ENCODE measurements at regions not wholly inside any gene's neighbourhood (a gene's known extent, or its start where the extent isn't known, plus 50 kb on each side); places are given as distances from the start of the nearest gene placed in this dataset.
"Not testable (repeated sequence)": the region's sequence is repeated elsewhere in the genome, so short reads cannot be mapped to it uniquely, and the experiment has no call there.

DNA sequence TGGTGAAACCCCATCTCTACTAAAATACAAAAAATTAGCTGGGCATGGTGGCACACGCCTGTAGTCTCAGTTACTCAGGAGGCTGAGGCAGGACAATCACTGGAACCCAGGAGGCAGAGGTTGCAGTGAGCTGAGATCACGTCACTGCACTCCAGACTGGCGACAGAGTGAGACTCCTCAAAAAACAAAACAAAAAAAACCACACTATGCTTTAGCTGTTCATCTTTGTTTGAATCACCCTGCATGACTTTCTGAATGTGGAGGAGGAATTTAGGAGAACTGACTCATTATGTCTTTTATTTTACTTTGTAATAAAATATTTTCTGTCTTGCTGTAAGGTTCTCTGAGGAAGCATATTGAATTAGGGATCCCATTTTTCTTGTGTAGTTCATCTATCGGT is 462.9 kb upstream of the AMELY start:
- TF ChIP-seq, protein P1, sequence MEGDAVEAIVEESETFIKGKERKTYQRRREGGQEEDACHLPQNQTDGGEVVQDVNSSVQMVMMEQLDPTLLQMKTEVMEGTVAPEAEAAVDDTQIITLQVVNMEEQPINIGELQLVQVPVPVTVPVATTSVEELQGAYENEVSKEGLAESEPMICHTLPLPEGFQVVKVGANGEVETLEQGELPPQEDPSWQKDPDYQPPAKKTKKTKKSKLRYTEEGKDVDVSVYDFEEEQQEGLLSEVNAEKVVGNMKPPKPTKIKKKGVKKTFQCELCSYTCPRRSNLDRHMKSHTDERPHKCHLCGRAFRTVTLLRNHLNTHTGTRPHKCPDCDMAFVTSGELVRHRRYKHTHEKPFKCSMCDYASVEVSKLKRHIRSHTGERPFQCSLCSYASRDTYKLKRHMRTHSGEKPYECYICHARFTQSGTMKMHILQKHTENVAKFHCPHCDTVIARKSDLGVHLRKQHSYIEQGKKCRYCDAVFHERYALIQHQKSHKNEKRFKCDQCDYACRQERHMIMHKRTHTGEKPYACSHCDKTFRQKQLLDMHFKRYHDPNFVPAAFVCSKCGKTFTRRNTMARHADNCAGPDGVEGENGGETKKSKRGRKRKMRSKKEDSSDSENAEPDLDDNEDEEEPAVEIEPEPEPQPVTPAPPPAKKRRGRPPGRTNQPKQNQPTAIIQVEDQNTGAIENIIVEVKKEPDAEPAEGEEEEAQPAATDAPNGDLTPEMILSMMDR (IDR thresholded peaks at IDR 0.05; ENCODE audit: borderline replicate concordance, extremely low read depth, low read length, poor library complexity, severe bottlenecking), result not testable (repeated sequence)
- not testable (repeated sequence) for TF ChIP-seq EZH2 (IDR thresholded peaks at IDR 0.05; ENCODE audit: borderline replicate concordance, low read depth, low read length, severe bottlenecking)
